ENCODE measurements at regions not wholly inside any gene's neighbourhood (a gene's known extent, or its start where the extent isn't known, plus 50 kb on each side); places are given as distances from the start of the nearest gene placed in this dataset.

- no peak for DNase-seq
Observed at GRCh38 chr21:20302084-20302483, 696.1 kb upstream of the NCAM2 start.

- DNase-seq, result no peak
Observed at GRCh38 chr21:20306836-20307235, 691.4 kb upstream of the NCAM2 start.

- no peak for DNase-seq
Observed at GRCh38 chr21:20308586-20309315, 689.5 kb upstream of the NCAM2 start.

GRCh38 chr21:20311234-20311787 is 686.9 kb upstream of the NCAM2 start:
- no peak for DNase-seq

- DNase-seq, result no peak
Observed at GRCh38 chr21:20313013-20313412, 685.2 kb upstream of the NCAM2 start.

- no peak for DNase-seq
Observed at GRCh38 chr21:20315042-20315441, 683.2 kb upstream of the NCAM2 start.

- DNase-seq, result no peak
Observed at GRCh38 chr21:20329636-20330035, 668.6 kb upstream of the NCAM2 start.

- DNase-seq, result no peak
Observed at GRCh38 chr21:20330652-20331051, 667.6 kb upstream of the NCAM2 start.

GRCh38 chr21:20334585-20334984 is 663.6 kb upstream of the NCAM2 start:
- no peak for DNase-seq

GRCh38 chr21:20341431-20341830 is 656.8 kb upstream of the NCAM2 start:
- no peak for DNase-seq

GRCh38 chr21:20343186-20343585 is 655.0 kb upstream of the NCAM2 start:
- no peak for DNase-seq

- DNase-seq, result no peak
Observed at GRCh38 chr21:20351138-20351537, 647.1 kb upstream of the NCAM2 start.

GRCh38 chr21:20353351-20353750 is 644.9 kb upstream of the NCAM2 start:
- no peak for DNase-seq

GRCh38 chr21:20373031-20373430 is 625.2 kb upstream of the NCAM2 start:
- no peak for DNase-seq

- DNase-seq, result no peak
Observed at GRCh38 chr21:20377250-20377649, 621.0 kb upstream of the NCAM2 start.

GRCh38 chr21:20388400-20388799 is 609.8 kb upstream of the NCAM2 start:
- no peak for DNase-seq

GRCh38 chr21:20396798-20397197 is 601.4 kb upstream of the NCAM2 start:
- DNase-seq, result no peak

- DNase-seq, result no peak
Observed at GRCh38 chr21:20404915-20405314, 593.3 kb upstream of the NCAM2 start.

- DNase-seq, result no peak
Observed at GRCh38 chr21:20418353-20418752, 579.9 kb upstream of the NCAM2 start.

- DNase-seq, result no peak
Observed at GRCh38 chr21:20419772-20420171, 578.4 kb upstream of the NCAM2 start.

GRCh38 chr21:20424943-20425342 is 573.3 kb upstream of the NCAM2 start:
- no peak for DNase-seq

- DNase-seq, result no peak
Observed at GRCh38 chr21:20425856-20426255, 572.4 kb upstream of the NCAM2 start.

GRCh38 chr21:20440338-20440737 is 557.9 kb upstream of the NCAM2 start:
- no peak for DNase-seq

GRCh38 chr21:20443558-20444155 is 554.6 kb upstream of the NCAM2 start:
- no peak for DNase-seq

- no peak for DNase-seq
Observed at GRCh38 chr21:20445971-20446370, 552.2 kb upstream of the NCAM2 start.

All from DMS 273 treated with DMSO at 0.1 percent for 48 hours (cell line).